MCF 10A (cell line): ENCODE measurements at regions not wholly inside any gene's neighbourhood (a gene's known extent, or its start where the extent isn't known, plus 50 kb on each side); places are given as distances from the start of the nearest gene placed in this dataset.

Source experiments
- BruUV-seq: library from RNA; stranded (reverse); fragments of 400-500 nt; replicated peaks from 2 replicates; lab custom pipeline; 2021; lab: Mats Ljungman, UMichigan
- CTCF ChIA-PET: fragments of 300-600 bp; sonication (Branson Sonifier 250); formaldehyde crosslinking; extraction: SDS; loops from one replicate; lab custom pipeline; 2021; ENCODE audit warnings: antibody characterized with exemption, inconsistent platforms; lab: Yijun Ruan, JAX
- POLR2A ChIA-PET: fragments of 300-600, 350-650 bp; sonication (Branson Sonifier 250); formaldehyde crosslinking; extraction: SDS; loops from one replicate; lab custom pipeline; 2020; ENCODE audit warnings: antibody characterized with exemption, inconsistent platforms; lab: Yijun Ruan, JAX
- DNase-seq: peaks from one replicate; pipeline ENCODE4 v3.0.0-alpha.2; 2018; ENCODE audit not compliant: unreplicated experiment
- H3K27ac Mint-ChIP-seq: one replicate; pipeline ENCODE4 v1.8.0; 2022; ENCODE audit warnings: mild to moderate bottlenecking, low read depth, mixed read lengths; ENCODE audit not compliant: unreplicated experiment
- H3K27me3 Mint-ChIP-seq: one replicate; pipeline ENCODE4 v1.8.0; 2022; ENCODE audit warnings: mixed read lengths; ENCODE audit not compliant: insufficient read depth, unreplicated experiment
- H3K36me3 Mint-ChIP-seq: one replicate; pipeline ENCODE4 v1.8.0; 2022; ENCODE audit warnings: mild to moderate bottlenecking, moderate library complexity, mixed read lengths; ENCODE audit not compliant: insufficient read depth, unreplicated experiment
- H3K4me1 Mint-ChIP-seq: one replicate; pipeline ENCODE4 v1.8.0; 2022; ENCODE audit warnings: mixed read lengths; ENCODE audit not compliant: insufficient read depth, unreplicated experiment
- H3K4me3 Mint-ChIP-seq: one replicate; pipeline ENCODE4 v1.8.0; 2022; ENCODE audit warnings: mild to moderate bottlenecking, moderate library complexity, mixed read lengths; ENCODE audit not compliant: unreplicated experiment
- H3K9me3 Mint-ChIP-seq: one replicate; pipeline ENCODE4 v1.8.0; 2022; ENCODE audit warnings: mixed read lengths; ENCODE audit not compliant: unreplicated experiment
- CTCF ChIP-seq: fragments of 200-600 bp; IDR thresholded peaks from one replicate; pipeline ENCODE4 v1.8.0; 2022; ENCODE audit warnings: antibody characterized with exemption, mild to moderate bottlenecking; ENCODE audit not compliant: unreplicated experiment
- intact Hi-C: fragments of 100-400 bp; cut with micrococcal nuclease; formaldehyde crosslinking; loops from 2 replicates; pipeline ENCODE4 v1.14.1; 2022

DNA sequence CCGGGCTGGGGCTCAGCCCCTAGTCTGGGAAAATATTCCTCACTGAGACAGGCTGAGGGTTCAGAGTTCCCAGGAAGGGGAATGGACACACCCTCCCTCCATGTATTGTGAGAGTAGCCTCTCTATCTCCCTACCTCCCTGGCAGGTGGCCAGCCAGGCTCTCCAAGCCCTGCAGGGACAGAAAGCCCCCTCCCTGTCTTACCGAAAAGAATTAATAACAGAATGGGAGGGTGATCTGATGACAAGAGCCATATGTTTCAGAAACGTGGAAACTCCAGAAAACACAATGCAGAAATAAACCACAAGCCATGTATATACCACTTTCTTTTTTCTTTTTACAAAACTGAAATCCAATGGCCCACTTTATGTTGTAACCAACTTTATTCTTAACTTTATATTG, 140.0 kb downstream of the CHST1 start:
- Mint-ChIP-seq H3K4me1 (no peaks in the 10 kb centered on the region), H3K9me3 (no peaks in the 10 kb centered on the region), H3K27ac (no peak overlapping the region), H3K27me3 (peaks cover 13% of the 10 kb centered on the region), H3K36me3 (no peaks in the 10 kb centered on the region), H3K4me3 (no peak overlapping the region)
- BruUV-seq, result no TSS peak
- intact Hi-C loops, result no loop called here
- ChIA-PET CTCF (no interaction called here), POLR2A (no interaction called here)
- no peak for DNase-seq
- no peak for TF ChIP-seq CTCF

GRCh38 chr11:45523760-45524159, 141.7 kb downstream of the CHST1 start:
- Mint-ChIP-seq H3K4me1 (no peaks in the 10 kb centered on the region), H3K27ac (no peak overlapping the region), H3K9me3 (no peaks in the 10 kb centered on the region), H3K36me3 (no peaks in the 10 kb centered on the region), H3K27me3 (peaks cover 13% of the 10 kb centered on the region), H3K4me3 (no peak overlapping the region)
- ChIA-PET CTCF (no interaction called here), POLR2A (no interaction called here)
- no peak for DNase-seq
- no TSS peak for BruUV-seq
- intact Hi-C loops, result no loop called here
- no peak for TF ChIP-seq CTCF

DNA sequence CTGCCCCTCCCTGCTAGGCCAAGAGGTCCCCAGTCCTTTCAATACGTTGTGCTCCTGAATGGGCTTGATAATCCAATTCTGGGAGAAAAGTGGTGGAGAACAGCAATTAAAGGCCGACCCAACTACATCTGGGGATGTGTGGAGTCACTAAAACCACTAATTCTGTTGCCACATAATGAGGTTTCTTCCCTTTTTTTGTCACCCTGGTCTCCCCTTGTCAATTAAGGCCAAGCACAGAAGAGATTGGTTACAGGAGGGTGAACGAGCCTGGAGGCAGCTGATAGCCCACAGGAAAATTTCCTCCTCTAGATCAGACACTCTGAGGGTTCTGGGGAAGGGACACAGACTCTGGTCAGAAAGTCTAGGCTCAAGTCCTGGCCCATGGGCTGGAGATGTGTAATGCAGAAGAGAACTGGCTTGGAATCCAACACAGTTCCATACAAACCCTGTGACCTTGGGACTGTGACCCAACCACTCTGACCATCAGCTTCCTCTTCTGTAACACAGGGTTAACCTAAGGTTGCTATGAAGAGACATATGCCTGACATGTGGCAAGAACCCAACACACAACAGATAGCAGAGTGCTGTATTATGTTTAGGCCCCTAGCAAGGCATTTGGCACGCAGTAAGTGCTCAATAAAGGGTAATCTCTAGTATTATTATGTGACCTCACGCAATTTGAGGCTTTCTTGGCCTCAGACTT, 146.4 kb downstream of the CHST1 start:
- no TSS peak for BruUV-seq
- Mint-ChIP-seq H3K4me3 (no peak overlapping the region), H3K4me1 (no peaks in the 10 kb centered on the region), H3K36me3 (no peaks in the 10 kb centered on the region), H3K27me3 (peaks cover 13% of the 10 kb centered on the region), H3K27ac (no peak overlapping the region), H3K9me3 (no peaks in the 10 kb centered on the region)
- no peak for TF ChIP-seq CTCF
- intact Hi-C loops, result no loop called here
- POLR2A ChIA-PET, result no interaction called here
- no peak for DNase-seq
- CTCF ChIA-PET, result no interaction called here

- no peak overlapping the region for H3K4me3 Mint-ChIP-seq
- CTCF ChIA-PET, result no interaction called here
- no peak for TF ChIP-seq CTCF
- no TSS peak for BruUV-seq
- POLR2A ChIA-PET, result no interaction called here
- H3K27ac Mint-ChIP-seq, result no peak overlapping the region
- intact Hi-C loops, result no loop called here
- no peak for DNase-seq
- H3K9me3 Mint-ChIP-seq, result no peaks in the 10 kb centered on the region
- H3K4me1 Mint-ChIP-seq, result no peaks in the 10 kb centered on the region
- peaks cover 13% of the 10 kb centered on the region for H3K27me3 Mint-ChIP-seq
- no peaks in the 10 kb centered on the region for H3K36me3 Mint-ChIP-seq
Measured at GRCh38 chr11:45518141-45518832, 147.1 kb downstream of the CHST1 start.
